Endodermal cell (in vitro differentiated cells): ENCODE measurements at regions not wholly inside any gene's neighbourhood (a gene's known extent, or its start where the extent isn't known, plus 50 kb on each side); places are given as distances from the start of the nearest gene placed in this dataset.

Source experiments
- DNase-seq: peaks from one replicate; pipeline ENCODE4 v3.0.0-alpha.2; 2017
- H3K27ac ChIP-seq: 2 replicates; pipeline ENCODE4 v1.5.1; 2013; ENCODE audit warnings: mild to moderate bottlenecking, low read depth, low read length, moderate library complexity
- H3K27me3 ChIP-seq: 2 replicates; pipeline ENCODE4 v1.6.1; 2013; ENCODE audit warnings: mild to moderate bottlenecking, low read length, moderate library complexity; ENCODE audit not compliant: insufficient read depth, control insufficient read depth, poor library complexity, severe bottlenecking
- H3K36me3 ChIP-seq: 2 replicates; pipeline ENCODE4 v1.7.0; 2013; ENCODE audit warnings: mild to moderate bottlenecking, low read length, moderate library complexity; ENCODE audit not compliant: control insufficient read depth, insufficient read depth
- H3K4me1 ChIP-seq: one replicate; pipeline ENCODE4 v1.7.0; 2013; ENCODE audit warnings: low read length; ENCODE audit not compliant: control insufficient read depth, insufficient read depth
- H3K4me3 ChIP-seq: 2 replicates; pipeline ENCODE4 v1.5.1; 2013; ENCODE audit warnings: mild to moderate bottlenecking, low read length, moderate library complexity
- H3K9ac ChIP-seq: 2 replicates; pipeline ENCODE4 v1.6.1; 2013; ENCODE audit warnings: mild to moderate bottlenecking, low read length, moderate library complexity; ENCODE audit not compliant: poor library complexity, severe bottlenecking; ENCODE audit errors: extremely low read depth
- H3K9me3 ChIP-seq: 2 replicates; pipeline ENCODE4 v1.6.1; 2013; ENCODE audit warnings: mild to moderate bottlenecking, low read length, moderate library complexity; ENCODE audit not compliant: control insufficient read depth
- H3K27ac Mint-ChIP-seq: 2 replicates; pipeline ENCODE4 v1.8.0; 2020; ENCODE audit warnings: mixed read lengths
- H3K27me3 Mint-ChIP-seq: 2 replicates; pipeline ENCODE4 v1.8.0; 2021; ENCODE audit warnings: mild to moderate bottlenecking, mixed read lengths; ENCODE audit not compliant: insufficient read depth
- H3K36me3 Mint-ChIP-seq: 2 replicates; pipeline ENCODE4 v1.8.0; 2020; ENCODE audit warnings: low read depth, mixed read lengths
- H3K4me1 Mint-ChIP-seq: 2 replicates; pipeline ENCODE4 v1.8.0; 2020; ENCODE audit warnings: mixed read lengths
- H3K4me3 Mint-ChIP-seq: 2 replicates; pipeline ENCODE4 v1.8.0; 2020; ENCODE audit warnings: mild to moderate bottlenecking, moderate library complexity, mixed read lengths
- H3K9me3 Mint-ChIP-seq: 2 replicates; pipeline ENCODE4 v1.8.0; 2020; ENCODE audit warnings: mild to moderate bottlenecking, mixed read lengths
- CTCF ChIP-seq: fragments of 200-600 bp; sonication (generic); conservative IDR thresholded peaks from 2 replicates; pipeline ENCODE4 v1.5.0; 2021; ENCODE audit warnings: antibody characterized with exemption, mild to moderate bottlenecking
- WGBS, 2 experiments: methylation state at CpG; one replicate each; pipeline versions ENCODE4 v1.1.5 to v1.1.7; 2013; ENCODE audit warnings: missing lambda C conversion rate in 2 of 2, mixed read lengths in 1 of 2; ENCODE audit not compliant: insufficient coverage in 1 of 2, insufficient read length in 1 of 2; 5-methylcytosine and 5-hydroxymethylcytosine counted together

DNA sequence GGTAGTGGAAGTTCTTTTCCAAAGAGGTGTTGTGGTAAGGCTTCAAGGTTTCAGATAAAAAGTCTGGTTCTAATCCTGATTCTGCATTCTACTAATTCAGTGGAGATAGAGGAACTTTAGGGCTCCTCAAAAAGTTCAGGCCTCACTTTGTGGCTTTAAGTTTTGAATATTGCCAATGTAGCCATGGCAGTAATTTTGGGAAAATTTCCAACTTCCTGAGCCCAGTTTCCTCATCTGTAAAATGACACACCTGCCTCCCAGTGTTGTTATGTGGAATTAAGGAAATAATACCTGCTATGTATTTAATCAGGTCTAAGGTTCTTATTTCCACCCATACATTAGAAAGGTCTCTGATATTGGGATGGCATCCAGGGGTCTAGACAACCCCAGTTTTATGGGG lies 147.6 kb upstream of the ITGA6 start:
- Histone ChIP-seq H3K9ac (no peak overlapping the region), H3K36me3 (no peaks in the 10 kb centered on the region), H3K4me3 (no peak overlapping the region), H3K27me3 (no peaks in the 10 kb centered on the region), H3K9me3 (peaks cover 8% of the 10 kb centered on the region), H3K4me1 (no peaks in the 10 kb centered on the region), H3K27ac (no peak overlapping the region)
- no peak for DNase-seq
- peaks cover 3% of the 10 kb centered on the region for H3K36me3 Mint-ChIP-seq
- H3K27me3 Mint-ChIP-seq: peaks cover 18% of the 10 kb centered on the region
- no peak for TF ChIP-seq CTCF
- H3K9me3 Mint-ChIP-seq: peaks cover 9% of the 10 kb centered on the region
- peaks cover 10% of the 10 kb centered on the region for H3K4me1 Mint-ChIP-seq
- no peak overlapping the region for H3K27ac Mint-ChIP-seq
- no peak overlapping the region for H3K4me3 Mint-ChIP-seq

- H3K9me3 Mint-ChIP-seq: peaks cover 9% of the 10 kb centered on the region
- Histone ChIP-seq H3K9me3 (peaks cover 8% of the 10 kb centered on the region), H3K27ac (no peak overlapping the region), H3K27me3 (no peaks in the 10 kb centered on the region), H3K4me3 (no peak overlapping the region), H3K9ac (no peak overlapping the region), H3K36me3 (no peaks in the 10 kb centered on the region), H3K4me1 (peaks cover 4% of the 10 kb centered on the region)
- H3K4me3 Mint-ChIP-seq: no peak overlapping the region
- H3K4me1 Mint-ChIP-seq: peaks cover 20% of the 10 kb centered on the region
- peaks cover 3% of the 10 kb centered on the region for H3K36me3 Mint-ChIP-seq
- WGBS, 2 experiments: 83 to 94% methylated on average over 2 to 6 of the region's 6 CpGs
- no peak for DNase-seq
- no peak overlapping the region for H3K27ac Mint-ChIP-seq
- TF ChIP-seq CTCF: no peak
- H3K27me3 Mint-ChIP-seq: peaks cover 14% of the 10 kb centered on the region
These were observed 146.6 kb upstream of the ITGA6 start for GRCh38 chr2:172280571-172281361.

- Histone ChIP-seq H3K27me3 (no peaks in the 10 kb centered on the region), H3K27ac (no peak overlapping the region), H3K4me3 (no peak overlapping the region), H3K4me1 (peaks cover 4% of the 10 kb centered on the region), H3K36me3 (no peaks in the 10 kb centered on the region), H3K9me3 (peaks cover 7% of the 10 kb centered on the region), H3K9ac (no peak overlapping the region)
- DNase-seq: no peak
- 88 to 100% methylated on average over 1 to 3 of the region's 3 CpGs for WGBS, 2 experiments
- Mint-ChIP-seq H3K4me1 (peaks cover 23% of the 10 kb centered on the region), H3K9me3 (peaks cover 2% of the 10 kb centered on the region), H3K36me3 (peaks cover 2% of the 10 kb centered on the region), H3K27me3 (peaks cover 9% of the 10 kb centered on the region), H3K27ac (no peak overlapping the region), H3K4me3 (no peak overlapping the region)
- no peak for TF ChIP-seq CTCF
These were observed 145.5 kb upstream of the ITGA6 start for GRCh38 chr2:172281648-172282570.
